ENCODE measurements at regions not wholly inside any gene's neighbourhood (a gene's known extent, or its start where the extent isn't known, plus 50 kb on each side); places are given as distances from the start of the nearest gene placed in this dataset.
"Not testable (repeated sequence)": the region's sequence is repeated elsewhere in the genome, so short reads cannot be mapped to it uniquely, and the experiment has no call there.

DNA sequence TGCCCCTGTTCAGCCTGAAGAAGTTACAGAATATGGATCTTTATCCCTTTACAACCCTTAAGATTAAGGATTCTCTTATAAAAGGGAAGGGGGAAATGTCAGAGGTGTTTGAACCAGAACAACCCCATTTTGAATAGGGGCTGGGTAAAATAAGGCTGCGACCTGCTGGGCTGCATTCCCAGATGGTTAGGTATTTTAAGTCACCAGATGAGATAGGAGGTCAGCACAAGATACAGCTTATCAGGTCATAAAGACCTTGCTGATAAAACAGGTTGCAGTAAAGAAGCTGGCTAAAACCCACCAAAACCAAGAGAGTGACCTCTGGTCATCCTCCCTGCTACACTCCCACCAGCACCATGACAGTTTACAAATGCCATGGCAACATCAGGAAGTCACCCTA is 110.8 kb downstream of the EIF4E start:
- not testable (repeated sequence) for TF ChIP-seq EZH2 (IDR thresholded peaks at IDR 0.05; ENCODE audit: borderline replicate concordance, low read length)
- TF ChIP-seq, protein P1, sequence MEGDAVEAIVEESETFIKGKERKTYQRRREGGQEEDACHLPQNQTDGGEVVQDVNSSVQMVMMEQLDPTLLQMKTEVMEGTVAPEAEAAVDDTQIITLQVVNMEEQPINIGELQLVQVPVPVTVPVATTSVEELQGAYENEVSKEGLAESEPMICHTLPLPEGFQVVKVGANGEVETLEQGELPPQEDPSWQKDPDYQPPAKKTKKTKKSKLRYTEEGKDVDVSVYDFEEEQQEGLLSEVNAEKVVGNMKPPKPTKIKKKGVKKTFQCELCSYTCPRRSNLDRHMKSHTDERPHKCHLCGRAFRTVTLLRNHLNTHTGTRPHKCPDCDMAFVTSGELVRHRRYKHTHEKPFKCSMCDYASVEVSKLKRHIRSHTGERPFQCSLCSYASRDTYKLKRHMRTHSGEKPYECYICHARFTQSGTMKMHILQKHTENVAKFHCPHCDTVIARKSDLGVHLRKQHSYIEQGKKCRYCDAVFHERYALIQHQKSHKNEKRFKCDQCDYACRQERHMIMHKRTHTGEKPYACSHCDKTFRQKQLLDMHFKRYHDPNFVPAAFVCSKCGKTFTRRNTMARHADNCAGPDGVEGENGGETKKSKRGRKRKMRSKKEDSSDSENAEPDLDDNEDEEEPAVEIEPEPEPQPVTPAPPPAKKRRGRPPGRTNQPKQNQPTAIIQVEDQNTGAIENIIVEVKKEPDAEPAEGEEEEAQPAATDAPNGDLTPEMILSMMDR (conservative IDR thresholded peaks at IDR 0.05 in 1 of 2, IDR thresholded peaks at IDR 0.05 in 1 of 2; ENCODE audit: extremely low read depth in 1 of 2, insufficient read depth in 1 of 2, low read depth in 1 of 2, low read length in 2 of 2) = not testable (repeated sequence)

Measured in mammary epithelial cell (primary cell).